ENCODE measurements at regions not wholly inside any gene's neighbourhood (a gene's known extent, or its start where the extent isn't known, plus 50 kb on each side); places are given as distances from the start of the nearest gene placed in this dataset.

DNA sequence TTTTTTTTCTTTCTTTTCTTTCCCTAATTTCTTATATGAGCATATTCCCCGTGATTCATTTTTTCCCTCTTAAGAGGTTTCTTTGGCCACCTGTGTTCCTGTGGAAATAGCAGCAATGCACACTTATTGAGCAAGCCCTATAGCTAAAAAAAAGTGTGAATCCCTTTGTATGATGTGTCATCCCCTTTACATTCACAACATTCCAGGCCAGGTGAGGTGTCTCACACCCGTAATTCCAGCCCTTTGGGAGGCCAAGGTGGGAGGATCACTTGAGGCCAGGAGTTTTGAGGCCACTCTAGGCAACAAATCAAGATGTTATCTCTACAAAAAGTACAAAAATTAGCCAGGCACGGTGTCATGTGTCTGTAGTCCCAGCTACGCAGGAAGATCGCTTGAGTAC lies 700.4 kb upstream of the TBX3 start:
- TF ChIP-seq CREB1 (IDR thresholded peaks at IDR 0.05; ENCODE audit: low read depth) (no peak), NFIC (IDR thresholded peaks at IDR 0.05) (no peak), EGR1 (IDR thresholded peaks at IDR 0.05) (no peak), YY1 (IDR thresholded peaks at IDR 0.05; ENCODE audit: low read depth) (no peak), MAX (IDR thresholded peaks at IDR 0.05) (no peak), TCF12 (IDR thresholded peaks at IDR 0.05; ENCODE audit: low read depth) (no peak), FOXM1 (IDR thresholded peaks at IDR 0.05; ENCODE audit: borderline replicate concordance, low read depth) (no peak), CEBPB (IDR thresholded peaks at IDR 0.05) (no peak), EP300 (IDR thresholded peaks at IDR 0.05; ENCODE audit: borderline replicate concordance) (no peak), TEAD4 (IDR thresholded peaks at IDR 0.05) (no peak), REST (IDR thresholded peaks at IDR 0.05; ENCODE audit: low read depth) (no peak), RAD21 (IDR thresholded peaks at IDR 0.05; ENCODE audit: low read depth) (no peak), ZBTB7A (IDR thresholded peaks at IDR 0.05; ENCODE audit: low read depth) (no peak)
